Vagina (tissue), 2 donors: ENCODE measurements at regions not wholly inside any gene's neighbourhood (a gene's known extent, or its start where the extent isn't known, plus 50 kb on each side); places are given as distances from the start of the nearest gene placed in this dataset.

ENCODE experiments used
- CTCF ChIP-seq, 3 experiments: fragments of 450-650 bp in 2 of 3; fragments of 200-600 bp in 1 of 3; sonication (generic) in 1 of 3; IDR thresholded peaks; one replicate each; pipeline ENCODE4 v1.5.1; 2017 to 2019; ENCODE audit warnings: antibody characterized with exemption in 3 of 3, mild to moderate bottlenecking in 2 of 3, moderate library complexity in 2 of 3
- POLR2A ChIP-seq, 2 donors: fragments of 450-650 bp; IDR thresholded peaks; one replicate each; pipeline ENCODE4 v1.6.1; 2017; ENCODE audit warnings: antibody characterized with exemption in 2 of 2, mild to moderate bottlenecking in 2 of 2, moderate library complexity in 2 of 2
- POLR2AphosphoS5 ChIP-seq, 2 donors: sonication (generic); formaldehyde crosslinking; IDR thresholded peaks; one replicate each; pipeline ENCODE4 v1.9.0; 2017; ENCODE audit warnings: antibody characterized with exemption in 2 of 2, mild to moderate bottlenecking in 2 of 2, low read depth in 1 of 2; ENCODE audit not compliant: insufficient read depth in 1 of 2

DNA sequence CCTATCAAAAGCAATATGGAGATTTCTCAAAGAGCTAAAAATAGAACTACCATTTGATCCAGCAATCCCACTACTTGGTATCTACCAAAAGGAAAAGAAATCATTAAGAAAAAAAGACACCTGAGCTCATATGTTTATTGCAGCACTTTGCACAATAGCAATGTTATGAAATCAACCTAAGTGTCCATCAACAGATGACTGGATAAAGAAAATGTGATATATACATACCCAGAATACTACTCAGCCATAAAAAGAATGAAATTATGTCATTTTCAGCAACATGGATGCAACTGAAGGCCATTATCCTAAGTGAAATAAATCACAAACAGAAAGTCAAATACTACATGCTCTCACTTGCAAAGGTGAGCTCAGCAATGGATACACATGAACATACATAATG, 1565.5 kb upstream of the RAG2 start:
- TF ChIP-seq CTCF (IDR thresholded peaks at IDR 0.05) (no peak), POLR2AphosphoS5 (IDR thresholded peaks at IDR 0.05; ENCODE audit: insufficient read depth in 1 of 2, low read depth in 1 of 2) (no peak), POLR2A (IDR thresholded peaks at IDR 0.05) (no peak)
